ENCODE measurements at regions not wholly inside any gene's neighbourhood (a gene's known extent, or its start where the extent isn't known, plus 50 kb on each side); places are given as distances from the start of the nearest gene placed in this dataset.

- TF ChIP-seq POLR2A (IDR thresholded peaks at IDR 0.05) (no peak), CTCF (IDR thresholded peaks at IDR 0.05) (no peak)
Measured at GRCh38 chr12:114226241-114226928, 179.6 kb downstream of the TBX5 start.

Data from transverse colon (tissue), 3 donors.